ENCODE measurements at regions not wholly inside any gene's neighbourhood (a gene's known extent, or its start where the extent isn't known, plus 50 kb on each side); places are given as distances from the start of the nearest gene placed in this dataset.

DNA sequence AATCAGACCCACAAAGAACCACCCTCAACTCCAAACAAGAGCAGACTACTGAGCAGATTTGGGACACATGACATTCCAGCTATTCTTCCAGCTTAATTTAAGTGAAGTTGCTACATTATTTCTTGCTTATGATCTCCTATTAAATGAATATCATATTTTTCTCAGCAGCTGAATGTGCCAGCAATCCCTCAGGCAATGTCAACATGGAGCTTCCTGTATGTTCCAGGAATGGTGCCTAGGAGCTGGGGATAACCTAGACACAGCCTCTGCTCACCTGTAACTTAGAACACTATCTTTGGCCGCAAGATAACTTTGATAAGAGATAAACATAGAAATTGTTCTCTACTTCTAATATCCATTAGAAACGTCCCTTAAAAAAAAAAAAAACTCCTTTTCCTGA is 274.4 kb upstream of the RASGEF1B start:
- Histone ChIP-seq H2AFZ (ENCODE audit: low read depth, low read length) (no peak overlapping the region), H3K4me3 (ENCODE audit: low read length) (no peak overlapping the region), H3K9me2 (ENCODE audit: insufficient read depth, low read length) (no peaks in the 10 kb centered on the region), H3K27ac (ENCODE audit: low read length) (no peak overlapping the region), H3K9me3 (ENCODE audit: low read length) (no peaks in the 10 kb centered on the region), H3F3A (ENCODE audit: insufficient read depth, low read length, poor library complexity, severe bottlenecking) (no peaks in the 10 kb centered on the region), H4K20me1 (ENCODE audit: insufficient read depth) (no peaks in the 10 kb centered on the region), H3K27me3 (ENCODE audit: insufficient read depth, low read depth, low read length) (no peaks in the 10 kb centered on the region), H3K79me2 (replicated peaks; ENCODE audit: insufficient read depth, low read length) (no peaks in the 10 kb centered on the region), H3K9ac (ENCODE audit: low read length) (no peak overlapping the region), H3K36me3 (ENCODE audit: insufficient read depth, low read length) (no peaks in the 10 kb centered on the region), H3K4me2 (ENCODE audit: low read length) (no peak overlapping the region)
- TF ChIP-seq EP300 (conservative IDR thresholded peaks at IDR 0.05; ENCODE audit: poor library complexity, severe bottlenecking) = no peak
- no peak for TF ChIP-seq POLR2AphosphoS5 (IDR thresholded peaks at IDR 0.05)
- TF ChIP-seq MXI1 (conservative IDR thresholded peaks at IDR 0.05; ENCODE audit: poor library complexity, severe bottlenecking) = no peak
- TF ChIP-seq EZH2 (IDR thresholded peaks at IDR 0.05; ENCODE audit: borderline replicate concordance, insufficient read depth, low read length, poor library complexity, severe bottlenecking) = no peak
- no peak for TF ChIP-seq SMC3 (conservative IDR thresholded peaks at IDR 0.05; ENCODE audit: poor library complexity)
- TF ChIP-seq, protein P1, sequence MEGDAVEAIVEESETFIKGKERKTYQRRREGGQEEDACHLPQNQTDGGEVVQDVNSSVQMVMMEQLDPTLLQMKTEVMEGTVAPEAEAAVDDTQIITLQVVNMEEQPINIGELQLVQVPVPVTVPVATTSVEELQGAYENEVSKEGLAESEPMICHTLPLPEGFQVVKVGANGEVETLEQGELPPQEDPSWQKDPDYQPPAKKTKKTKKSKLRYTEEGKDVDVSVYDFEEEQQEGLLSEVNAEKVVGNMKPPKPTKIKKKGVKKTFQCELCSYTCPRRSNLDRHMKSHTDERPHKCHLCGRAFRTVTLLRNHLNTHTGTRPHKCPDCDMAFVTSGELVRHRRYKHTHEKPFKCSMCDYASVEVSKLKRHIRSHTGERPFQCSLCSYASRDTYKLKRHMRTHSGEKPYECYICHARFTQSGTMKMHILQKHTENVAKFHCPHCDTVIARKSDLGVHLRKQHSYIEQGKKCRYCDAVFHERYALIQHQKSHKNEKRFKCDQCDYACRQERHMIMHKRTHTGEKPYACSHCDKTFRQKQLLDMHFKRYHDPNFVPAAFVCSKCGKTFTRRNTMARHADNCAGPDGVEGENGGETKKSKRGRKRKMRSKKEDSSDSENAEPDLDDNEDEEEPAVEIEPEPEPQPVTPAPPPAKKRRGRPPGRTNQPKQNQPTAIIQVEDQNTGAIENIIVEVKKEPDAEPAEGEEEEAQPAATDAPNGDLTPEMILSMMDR (IDR thresholded peaks at IDR 0.05; ENCODE audit: poor library complexity, severe bottlenecking) = no peak

DNA sequence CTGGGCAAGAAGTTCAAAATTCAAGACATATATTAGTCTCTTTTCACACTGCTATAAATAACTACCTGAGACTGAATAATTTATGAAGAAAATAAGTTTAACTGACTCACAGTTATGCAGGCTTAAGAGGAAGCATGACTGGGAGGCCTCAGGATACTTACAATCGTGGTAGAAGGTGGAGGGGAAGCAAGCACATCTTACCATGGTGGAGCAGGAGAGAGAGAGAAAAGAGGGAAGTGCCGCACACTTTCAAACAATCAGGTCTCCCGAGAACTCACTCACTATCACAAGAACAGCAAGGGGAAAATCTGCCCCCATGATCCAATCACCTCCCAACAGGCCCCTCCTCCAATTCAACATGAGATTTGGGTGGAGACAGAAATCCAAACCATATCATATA is 273.3 kb upstream of the RASGEF1B start:
- H2AFZ ChIP-seq (ENCODE audit: low read depth, low read length) = no peak overlapping the region
- H3K9me2 ChIP-seq (ENCODE audit: insufficient read depth, low read length) = no peaks in the 10 kb centered on the region
- no peaks in the 10 kb centered on the region for H3K9me3 ChIP-seq (ENCODE audit: low read length)
- no peaks in the 10 kb centered on the region for H4K20me1 ChIP-seq (ENCODE audit: insufficient read depth)
- H3K36me3 ChIP-seq (ENCODE audit: insufficient read depth, low read length) = no peaks in the 10 kb centered on the region
- TF ChIP-seq SMC3 (conservative IDR thresholded peaks at IDR 0.05; ENCODE audit: poor library complexity) (no peak), EZH2 (IDR thresholded peaks at IDR 0.05; ENCODE audit: borderline replicate concordance, insufficient read depth, low read length, poor library complexity, severe bottlenecking) (no peak), EP300 (conservative IDR thresholded peaks at IDR 0.05; ENCODE audit: poor library complexity, severe bottlenecking) (no peak)
- TF ChIP-seq, protein P1 (IDR thresholded peaks at IDR 0.05; ENCODE audit: poor library complexity, severe bottlenecking) = no peak
- H3K27me3 ChIP-seq (ENCODE audit: insufficient read depth, low read depth, low read length) = no peaks in the 10 kb centered on the region
- no peaks in the 10 kb centered on the region for H3F3A ChIP-seq (ENCODE audit: insufficient read depth, low read length, poor library complexity, severe bottlenecking)
- no peak overlapping the region for H3K9ac ChIP-seq (ENCODE audit: low read length)
- no peak overlapping the region for H3K4me3 ChIP-seq (ENCODE audit: low read length)
- H3K79me2 ChIP-seq (replicated peaks; ENCODE audit: insufficient read depth, low read length) = no peaks in the 10 kb centered on the region
- no peak overlapping the region for H3K4me2 ChIP-seq (ENCODE audit: low read length)
- no peak overlapping the region for H3K27ac ChIP-seq (ENCODE audit: low read length)

DNA sequence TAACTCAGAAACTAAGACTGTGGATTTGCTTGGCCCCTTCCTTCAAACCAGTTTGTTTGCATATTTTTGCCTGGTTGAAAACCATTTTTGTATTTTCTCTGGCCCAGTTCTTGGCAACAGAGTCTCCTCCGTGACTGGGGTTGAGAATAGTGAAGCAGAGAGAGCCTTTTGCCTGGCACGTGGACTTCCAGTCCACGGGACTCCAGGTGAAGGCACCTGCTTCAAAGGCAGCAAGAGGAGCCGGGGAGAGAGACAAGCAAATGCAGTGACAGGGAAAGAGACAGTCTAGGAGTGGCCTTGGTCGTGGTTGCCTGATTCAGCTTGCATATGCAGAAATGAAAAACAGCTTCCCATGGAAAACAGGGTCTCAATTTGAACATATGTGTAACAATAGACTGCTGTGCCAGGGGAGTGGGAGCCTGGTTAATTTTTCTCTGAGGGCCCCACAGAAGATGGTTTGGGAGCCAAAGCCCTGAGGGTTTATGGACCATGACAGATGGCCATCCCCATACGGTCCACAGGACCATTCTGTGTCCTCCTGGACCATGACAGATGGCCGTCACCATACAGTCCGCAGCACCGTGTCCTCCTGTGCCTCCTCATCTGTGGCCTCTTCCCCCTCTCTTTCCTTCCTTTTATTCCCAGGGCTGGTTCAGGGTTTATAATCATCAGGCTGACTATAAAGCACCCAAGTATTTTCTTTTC is 272.2 kb upstream of the RASGEF1B start:
- H2AFZ ChIP-seq (ENCODE audit: low read depth, low read length) = no peak overlapping the region
- no peak overlapping the region for H3K27ac ChIP-seq (ENCODE audit: low read length)
- H3K4me2 ChIP-seq (ENCODE audit: low read length) = no peak overlapping the region

More for the DNA sequence above, 272.2 kb upstream of the RASGEF1B start:
- H3K9me3 ChIP-seq (ENCODE audit: low read length) = no peaks in the 10 kb centered on the region
- H3K36me3 ChIP-seq (ENCODE audit: insufficient read depth, low read length) = no peaks in the 10 kb centered on the region
- no peak overlapping the region for H3K9ac ChIP-seq (ENCODE audit: low read length)
- H3K4me3 ChIP-seq (ENCODE audit: low read length) = no peak overlapping the region
- H3K27me3 ChIP-seq (ENCODE audit: insufficient read depth, low read depth, low read length) = no peaks in the 10 kb centered on the region
- TF ChIP-seq SMC3 (conservative IDR thresholded peaks at IDR 0.05; ENCODE audit: poor library complexity) = no peak
- TF ChIP-seq, protein P1 (IDR thresholded peaks at IDR 0.05; ENCODE audit: poor library complexity, severe bottlenecking) = no peak
- H3K79me2 ChIP-seq (replicated peaks; ENCODE audit: insufficient read depth, low read length) = no peaks in the 10 kb centered on the region
- H3F3A ChIP-seq (ENCODE audit: insufficient read depth, low read length, poor library complexity, severe bottlenecking) = no peaks in the 10 kb centered on the region
- H3K9me2 ChIP-seq (ENCODE audit: insufficient read depth, low read length) = no peaks in the 10 kb centered on the region
- H4K20me1 ChIP-seq (ENCODE audit: insufficient read depth) = no peaks in the 10 kb centered on the region
